ENCODE measurements at regions not wholly inside any gene's neighbourhood (a gene's known extent, or its start where the extent isn't known, plus 50 kb on each side); places are given as distances from the start of the nearest gene placed in this dataset.
A peak's percentile ranks its signal among the peaks of the same experiment; 100 is the strongest.

DNA sequence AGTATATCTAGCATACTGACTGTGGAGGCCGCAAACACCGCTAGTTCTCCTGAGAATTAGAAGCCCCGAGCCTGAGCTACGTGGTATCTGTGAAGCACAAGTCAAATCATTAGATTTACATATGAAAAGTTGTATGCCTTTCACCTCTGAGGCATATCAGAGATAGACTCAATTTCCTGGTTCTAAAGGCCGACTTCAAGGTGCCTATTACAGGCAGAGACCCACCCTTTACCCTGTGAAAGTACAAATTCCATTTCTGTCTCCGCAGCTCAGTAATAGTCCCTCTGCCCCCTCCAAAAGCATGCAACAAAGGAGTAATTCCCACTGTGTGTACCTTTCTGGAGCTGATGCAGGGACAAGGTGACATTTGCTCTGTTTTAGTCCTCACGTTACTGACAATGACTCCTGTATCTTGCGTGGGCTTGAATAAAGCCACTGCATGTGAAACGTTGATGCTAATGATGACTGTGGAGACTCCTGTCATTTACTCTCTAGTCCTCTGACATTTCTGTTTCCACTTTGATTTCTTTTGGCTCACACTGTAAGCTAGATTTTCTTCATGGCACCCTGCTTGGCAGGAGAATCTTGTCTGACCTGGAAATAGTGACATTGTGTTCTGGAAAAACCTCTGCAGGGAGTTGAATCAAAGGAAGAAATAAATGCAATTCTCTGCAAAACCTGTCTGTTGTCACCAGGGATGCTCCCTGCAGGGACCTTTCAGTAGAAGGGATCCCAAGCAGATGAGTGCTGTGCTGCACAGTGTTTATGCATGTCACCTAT, 273.2 kb upstream of the EMCN start:
- Histone ChIP-seq H3K27me3 (ENCODE audit: insufficient read depth, low read length) (no peaks in the 10 kb centered on the region), H3K4me3 (ENCODE audit: insufficient read depth, low read length) (no peak overlapping the region), H3K9me3 (ENCODE audit: low read depth, low read length) (no peaks in the 10 kb centered on the region), H3K79me2 (ENCODE audit: insufficient read depth, low read length) (no peaks in the 10 kb centered on the region), H3K4me2 (ENCODE audit: insufficient read depth, low read length) (no peak overlapping the region), H2AFZ (ENCODE audit: low read length) (no peak overlapping the region), H3K36me3 (ENCODE audit: insufficient read depth, low read length) (no peaks in the 10 kb centered on the region), H3K4me1 (ENCODE audit: insufficient read depth, low read length) (no peaks in the 10 kb centered on the region), H3K27ac (ENCODE audit: low read depth, low read length) (no peak overlapping the region), H4K20me1 (ENCODE audit: insufficient read depth, low read length) (no peaks in the 10 kb centered on the region)
- TF ChIP-seq, protein P1, sequence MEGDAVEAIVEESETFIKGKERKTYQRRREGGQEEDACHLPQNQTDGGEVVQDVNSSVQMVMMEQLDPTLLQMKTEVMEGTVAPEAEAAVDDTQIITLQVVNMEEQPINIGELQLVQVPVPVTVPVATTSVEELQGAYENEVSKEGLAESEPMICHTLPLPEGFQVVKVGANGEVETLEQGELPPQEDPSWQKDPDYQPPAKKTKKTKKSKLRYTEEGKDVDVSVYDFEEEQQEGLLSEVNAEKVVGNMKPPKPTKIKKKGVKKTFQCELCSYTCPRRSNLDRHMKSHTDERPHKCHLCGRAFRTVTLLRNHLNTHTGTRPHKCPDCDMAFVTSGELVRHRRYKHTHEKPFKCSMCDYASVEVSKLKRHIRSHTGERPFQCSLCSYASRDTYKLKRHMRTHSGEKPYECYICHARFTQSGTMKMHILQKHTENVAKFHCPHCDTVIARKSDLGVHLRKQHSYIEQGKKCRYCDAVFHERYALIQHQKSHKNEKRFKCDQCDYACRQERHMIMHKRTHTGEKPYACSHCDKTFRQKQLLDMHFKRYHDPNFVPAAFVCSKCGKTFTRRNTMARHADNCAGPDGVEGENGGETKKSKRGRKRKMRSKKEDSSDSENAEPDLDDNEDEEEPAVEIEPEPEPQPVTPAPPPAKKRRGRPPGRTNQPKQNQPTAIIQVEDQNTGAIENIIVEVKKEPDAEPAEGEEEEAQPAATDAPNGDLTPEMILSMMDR (IDR thresholded peaks at IDR 0.05; ENCODE audit: extremely low read depth, low read depth, low read length): no peak
- no peak for DNase-seq (ENCODE audit: insufficient read length, low spot score, missing footprints)

DNA sequence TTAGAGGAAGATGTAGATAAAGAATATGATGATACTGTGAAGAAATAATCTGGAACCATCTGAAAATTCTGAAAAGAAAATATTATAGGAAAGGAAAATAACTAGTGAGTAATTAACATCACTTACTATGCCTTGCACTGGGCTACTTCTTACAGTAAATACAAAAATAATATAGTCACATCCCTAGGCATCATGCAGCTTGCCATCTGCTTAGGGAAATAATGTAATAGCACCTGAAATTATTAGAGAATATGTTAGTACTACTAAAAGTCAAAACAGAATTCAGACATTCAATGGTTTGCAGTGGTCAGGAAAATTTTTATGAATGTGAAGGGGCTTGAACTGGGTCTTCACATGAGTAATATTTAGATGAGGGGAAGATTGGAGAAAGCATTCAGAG, 272.2 kb upstream of the EMCN start:
- DNase-seq (ENCODE audit: insufficient read length, low spot score, missing footprints): no peak
- H2AFZ ChIP-seq (ENCODE audit: low read length): no peak overlapping the region
- no peaks in the 10 kb centered on the region for H3K4me1 ChIP-seq (ENCODE audit: insufficient read depth, low read length)
- no peaks in the 10 kb centered on the region for H3K36me3 ChIP-seq (ENCODE audit: insufficient read depth, low read length)
- H3K4me3 ChIP-seq (ENCODE audit: insufficient read depth, low read length): no peak overlapping the region
- TF ChIP-seq, protein P1 (IDR thresholded peaks at IDR 0.05; ENCODE audit: extremely low read depth, low read depth, low read length): no peak
- no peaks in the 10 kb centered on the region for H4K20me1 ChIP-seq (ENCODE audit: insufficient read depth, low read length)
- H3K9me3 ChIP-seq (ENCODE audit: low read depth, low read length): no peaks in the 10 kb centered on the region
- no peaks in the 10 kb centered on the region for H3K27me3 ChIP-seq (ENCODE audit: insufficient read depth, low read length)
- no peaks in the 10 kb centered on the region for H3K79me2 ChIP-seq (ENCODE audit: insufficient read depth, low read length)
- no peak overlapping the region for H3K4me2 ChIP-seq (ENCODE audit: insufficient read depth, low read length)
- H3K27ac ChIP-seq (ENCODE audit: low read depth, low read length): no peak overlapping the region

DNA sequence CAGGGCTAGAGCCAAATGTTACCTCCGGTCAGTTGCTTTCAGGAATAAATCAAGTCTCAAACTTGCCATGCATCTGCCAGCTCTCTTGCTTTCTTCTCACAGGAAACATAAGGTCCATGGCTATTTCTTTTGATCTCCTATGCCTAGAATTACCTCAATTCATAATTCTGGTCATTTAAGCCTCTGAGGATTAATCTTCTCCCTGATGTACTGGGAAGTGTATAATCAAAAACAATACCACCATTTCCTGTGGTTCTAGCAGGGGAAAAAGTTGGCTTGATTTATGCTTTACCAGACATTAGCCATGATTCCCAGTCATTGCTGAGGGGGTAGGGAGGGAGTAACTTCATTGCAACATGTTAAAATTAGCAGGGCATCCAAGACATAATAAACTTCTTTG, 268.7 kb upstream of the EMCN start:
- H2AFZ ChIP-seq (ENCODE audit: low read length): no peak overlapping the region
- DNase-seq (ENCODE audit: insufficient read length, low spot score, missing footprints): peak; percentile 48

DNA sequence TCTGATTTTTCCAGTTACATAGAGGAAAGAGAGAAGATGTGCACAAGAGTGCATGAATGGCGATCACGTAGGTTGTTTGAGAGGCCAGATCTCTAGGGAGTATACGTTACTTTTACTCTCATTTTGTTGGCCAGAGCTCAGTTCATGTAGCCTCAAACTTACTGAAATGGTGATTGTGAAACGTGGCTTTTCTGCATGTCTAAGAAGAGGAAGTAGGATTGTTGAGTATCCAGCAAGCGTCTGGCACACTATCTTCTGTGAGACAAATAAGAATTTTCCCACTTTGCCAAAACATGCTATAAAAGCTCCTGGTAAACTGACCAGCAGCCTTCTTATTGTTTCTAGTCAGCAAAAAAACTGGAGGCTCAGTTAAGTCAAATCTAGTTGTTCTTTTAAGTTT, 264.5 kb upstream of the EMCN start:
- Histone ChIP-seq H3K36me3 (ENCODE audit: insufficient read depth, low read length) (no peaks in the 10 kb centered on the region), H3K4me2 (ENCODE audit: insufficient read depth, low read length) (no peak overlapping the region), H3K4me1 (ENCODE audit: insufficient read depth, low read length) (no peaks in the 10 kb centered on the region), H2AFZ (ENCODE audit: low read length) (no peak overlapping the region), H3K79me2 (ENCODE audit: insufficient read depth, low read length) (no peaks in the 10 kb centered on the region), H4K20me1 (ENCODE audit: insufficient read depth, low read length) (no peaks in the 10 kb centered on the region), H3K4me3 (ENCODE audit: insufficient read depth, low read length) (no peak overlapping the region), H3K9me3 (ENCODE audit: low read depth, low read length) (no peaks in the 10 kb centered on the region), H3K27ac (ENCODE audit: low read depth, low read length) (no peak overlapping the region), H3K27me3 (ENCODE audit: insufficient read depth, low read length) (no peaks in the 10 kb centered on the region)
- TF ChIP-seq, protein P1 (IDR thresholded peaks at IDR 0.05; ENCODE audit: extremely low read depth, low read depth, low read length): no peak
- no peak for DNase-seq (ENCODE audit: insufficient read length, low spot score, missing footprints)

More for the DNA sequence above, 268.7 kb upstream of the EMCN start:
- Histone ChIP-seq H4K20me1 (ENCODE audit: insufficient read depth, low read length) (no peaks in the 10 kb centered on the region), H3K27ac (ENCODE audit: low read depth, low read length) (no peak overlapping the region), H3K36me3 (ENCODE audit: insufficient read depth, low read length) (no peaks in the 10 kb centered on the region), H3K4me1 (ENCODE audit: insufficient read depth, low read length) (no peaks in the 10 kb centered on the region), H3K79me2 (ENCODE audit: insufficient read depth, low read length) (no peaks in the 10 kb centered on the region), H3K4me2 (ENCODE audit: insufficient read depth, low read length) (no peak overlapping the region), H3K27me3 (ENCODE audit: insufficient read depth, low read length) (no peaks in the 10 kb centered on the region), H3K4me3 (ENCODE audit: insufficient read depth, low read length) (no peak overlapping the region), H3K9me3 (ENCODE audit: low read depth, low read length) (no peaks in the 10 kb centered on the region)
- TF ChIP-seq, protein P1 (IDR thresholded peaks at IDR 0.05; ENCODE audit: extremely low read depth, low read depth, low read length): no peak

Measured in osteoblast (primary cell).